ENCODE measurements at regions not wholly inside any gene's neighbourhood (a gene's known extent, or its start where the extent isn't known, plus 50 kb on each side); places are given as distances from the start of the nearest gene placed in this dataset.
"Not testable (repeated sequence)": the region's sequence is repeated elsewhere in the genome, so short reads cannot be mapped to it uniquely, and the experiment has no call there.

- no peak for DNase-seq (ENCODE audit: low read depth in 2 of 2, low spot score in 1 of 2)
Measured at GRCh38 chr14:104474495-104475213, 104.9 kb upstream of the C14orf180 start.

- DNase-seq (ENCODE audit: low read depth in 2 of 2, low spot score in 1 of 2) = no peak
Measured at GRCh38 chr14:104475256-104475655, 104.3 kb upstream of the C14orf180 start.

- DNase-seq (ENCODE audit: low read depth in 2 of 2, low spot score in 1 of 2) = no peak
Measured at GRCh38 chr14:104475802-104476201, 103.8 kb upstream of the C14orf180 start.

GRCh38 chr14:104476437-104476836 is 103.1 kb upstream of the C14orf180 start:
- no peak for DNase-seq (ENCODE audit: low read depth in 2 of 2, low spot score in 1 of 2)

GRCh38 chr14:104477117-104477623 is 102.4 kb upstream of the C14orf180 start:
- no peak for DNase-seq (ENCODE audit: low read depth in 2 of 2, low spot score in 1 of 2)

GRCh38 chr14:104477666-104478380 is 101.7 kb upstream of the C14orf180 start:
- DNase-seq (ENCODE audit: low read depth in 2 of 2, low spot score in 1 of 2) = no peak

GRCh38 chr14:104478656-104479055 is 100.9 kb upstream of the C14orf180 start:
- DNase-seq (ENCODE audit: low read depth in 2 of 2, low spot score in 1 of 2) = no peak

GRCh38 chr14:104479901-104480300 is 99.7 kb upstream of the C14orf180 start:
- DNase-seq (ENCODE audit: low read depth in 2 of 2, low spot score in 1 of 2) = no peak

GRCh38 chr14:104481323-104481722 is 98.2 kb upstream of the C14orf180 start:
- DNase-seq (ENCODE audit: low read depth in 2 of 2, low spot score in 1 of 2) = no peak

GRCh38 chr14:104482017-104482416 is 97.5 kb upstream of the C14orf180 start:
- not testable (repeated sequence) for DNase-seq (ENCODE audit: low read depth in 2 of 2, low spot score in 1 of 2)

GRCh38 chr14:104486222-104486923 is 93.2 kb upstream of the C14orf180 start:
- DNase-seq (ENCODE audit: low read depth in 2 of 2, low spot score in 1 of 2) = no peak

GRCh38 chr14:104494483-104494882 is 85.1 kb upstream of the C14orf180 start:
- no peak for DNase-seq (ENCODE audit: low read depth in 2 of 2, low spot score in 1 of 2)

GRCh38 chr14:104496095-104496494 is 83.5 kb upstream of the C14orf180 start:
- DNase-seq (ENCODE audit: low read depth in 2 of 2, low spot score in 1 of 2) = no peak

GRCh38 chr14:104499784-104500760 is 79.5 kb upstream of the C14orf180 start:
- DNase-seq (ENCODE audit: low read depth in 2 of 2, low spot score in 1 of 2) = no peak

GRCh38 chr14:104502060-104502459 is 77.5 kb upstream of the C14orf180 start:
- DNase-seq (ENCODE audit: low read depth in 2 of 2, low spot score in 1 of 2) = no peak

GRCh38 chr14:104503691-104504090 is 75.9 kb upstream of the C14orf180 start:
- no peak for DNase-seq (ENCODE audit: low read depth in 2 of 2, low spot score in 1 of 2)

GRCh38 chr14:104504172-104504735 is 75.3 kb upstream of the C14orf180 start:
- DNase-seq (ENCODE audit: low read depth in 2 of 2, low spot score in 1 of 2) = no peak

- no peak for DNase-seq (ENCODE audit: low read depth in 2 of 2, low spot score in 1 of 2)
Measured at GRCh38 chr14:104505085-104506074, 74.2 kb upstream of the C14orf180 start.
